ENCODE measurements at regions not wholly inside any gene's neighbourhood (a gene's known extent, or its start where the extent isn't known, plus 50 kb on each side); places are given as distances from the start of the nearest gene placed in this dataset.

GRCh38 chr12:126506426-126507182, 1441.4 kb downstream of the AACS start:
- peak overlapping the region in 1 of 4 donors; percentile 25 for H3K4me3 Mint-ChIP-seq
- no peaks in the 10 kb centered on the region for H3K4me1 Mint-ChIP-seq
- H3K36me3 Mint-ChIP-seq, result no peaks in the 10 kb centered on the region
- H3K9me3 Mint-ChIP-seq, result peaks cover 4 to 14% (median 9%) of the 10 kb centered on the region in 3 donors
- H3K27ac Mint-ChIP-seq, result no peak overlapping the region
- H3K27me3 Mint-ChIP-seq, result no peaks in the 10 kb centered on the region

- Mint-ChIP-seq H3K9me3 (peaks cover 4 to 14% (median 9%) of the 10 kb centered on the region in 3 donors), H3K4me1 (no peaks in the 10 kb centered on the region), H3K36me3 (no peaks in the 10 kb centered on the region), H3K27me3 (no peaks in the 10 kb centered on the region), H3K27ac (no peak overlapping the region), H3K4me3 (peak overlapping the region in 1 of 4 donors; percentile 17)
Observed at GRCh38 chr12:126507231-126507630, 1442.0 kb downstream of the AACS start.

- H3K27ac Mint-ChIP-seq, result no peak overlapping the region
- no peak overlapping the region for H3K4me3 Mint-ChIP-seq
- H3K4me1 Mint-ChIP-seq, result no peaks in the 10 kb centered on the region
- H3K27me3 Mint-ChIP-seq, result no peaks in the 10 kb centered on the region
- H3K36me3 Mint-ChIP-seq, result no peaks in the 10 kb centered on the region
- peaks cover 4 to 14% (median 9%) of the 10 kb centered on the region in 3 donors for H3K9me3 Mint-ChIP-seq
Observed at GRCh38 chr12:126509572-126509971, 1444.3 kb downstream of the AACS start.

GRCh38 chr12:126510630-126511029, 1445.4 kb downstream of the AACS start:
- H3K4me1 Mint-ChIP-seq, result no peaks in the 10 kb centered on the region
- H3K27ac Mint-ChIP-seq, result no peak overlapping the region
- no peaks in the 10 kb centered on the region for H3K27me3 Mint-ChIP-seq
- H3K9me3 Mint-ChIP-seq, result peaks cover 3 to 10% (median 4%) of the 10 kb centered on the region in 3 donors
- H3K36me3 Mint-ChIP-seq, result no peaks in the 10 kb centered on the region
- no peak overlapping the region for H3K4me3 Mint-ChIP-seq

GRCh38 chr12:126512916-126513913, 1448.0 kb downstream of the AACS start:
- no peak overlapping the region for H3K4me3 Mint-ChIP-seq
- H3K27me3 Mint-ChIP-seq, result no peaks in the 10 kb centered on the region
- no peaks in the 10 kb centered on the region for H3K36me3 Mint-ChIP-seq
- H3K27ac Mint-ChIP-seq, result peak overlapping the region in 1 of 3 donors; percentile 50
- H3K9me3 Mint-ChIP-seq, result peaks cover 2 to 4% (median 4%) of the 10 kb centered on the region in 3 donors
- H3K4me1 Mint-ChIP-seq, result no peaks in the 10 kb centered on the region

- Mint-ChIP-seq H3K27me3 (no peaks in the 10 kb centered on the region), H3K4me3 (no peak overlapping the region), H3K36me3 (no peaks in the 10 kb centered on the region), H3K9me3 (peaks cover 3 to 8% (median 5%) of the 10 kb centered on the region in 3 donors), H3K27ac (no peak overlapping the region), H3K4me1 (no peaks in the 10 kb centered on the region)
Observed at GRCh38 chr12:126518596-126519200, 1453.5 kb downstream of the AACS start.

GRCh38 chr12:126519833-126520232, 1454.6 kb downstream of the AACS start:
- H3K27me3 Mint-ChIP-seq, result no peaks in the 10 kb centered on the region
- H3K9me3 Mint-ChIP-seq, result peaks cover 3 to 8% (median 5%) of the 10 kb centered on the region in 3 donors
- H3K4me1 Mint-ChIP-seq, result no peaks in the 10 kb centered on the region
- H3K36me3 Mint-ChIP-seq, result no peaks in the 10 kb centered on the region
- H3K27ac Mint-ChIP-seq, result no peak overlapping the region
- no peak overlapping the region for H3K4me3 Mint-ChIP-seq

GRCh38 chr12:126523891-126524290, 1458.7 kb downstream of the AACS start:
- Mint-ChIP-seq H3K27ac (no peak overlapping the region), H3K4me1 (no peaks in the 10 kb centered on the region), H3K9me3 (peaks cover 1 to 4% (median 3%) of the 10 kb centered on the region in 3 donors), H3K4me3 (no peak overlapping the region), H3K36me3 (no peaks in the 10 kb centered on the region), H3K27me3 (no peaks in the 10 kb centered on the region)

- no peaks in the 10 kb centered on the region for H3K27me3 Mint-ChIP-seq
- no peaks in the 10 kb centered on the region for H3K4me1 Mint-ChIP-seq
- H3K9me3 Mint-ChIP-seq, result peaks cover 0 to 2% (median 0%) of the 10 kb centered on the region in 3 donors
- no peak overlapping the region for H3K27ac Mint-ChIP-seq
- H3K4me3 Mint-ChIP-seq, result no peak overlapping the region
- H3K36me3 Mint-ChIP-seq, result no peaks in the 10 kb centered on the region
Observed at GRCh38 chr12:126534495-126534894, 1469.3 kb downstream of the AACS start.

- Mint-ChIP-seq H3K27ac (no peak overlapping the region), H3K9me3 (peaks cover 0 to 2% (median 0%) of the 10 kb centered on the region in 3 donors)
Observed at GRCh38 chr12:126534942-126535341, 1469.7 kb downstream of the AACS start.

GRCh38 chr12:126535971-126536370, 1470.7 kb downstream of the AACS start:
- H3K27me3 Mint-ChIP-seq, result no peaks in the 10 kb centered on the region
- H3K4me1 Mint-ChIP-seq, result no peaks in the 10 kb centered on the region
- H3K27ac Mint-ChIP-seq, result no peak overlapping the region
- peaks cover 0 to 2% (median 0%) of the 10 kb centered on the region in 3 donors for H3K9me3 Mint-ChIP-seq
- no peak overlapping the region for H3K4me3 Mint-ChIP-seq
- no peaks in the 10 kb centered on the region for H3K36me3 Mint-ChIP-seq

More at GRCh38 chr12:126534942-126535341, 1469.7 kb downstream of the AACS start:
- H3K4me1 Mint-ChIP-seq, result no peaks in the 10 kb centered on the region
- H3K36me3 Mint-ChIP-seq, result no peaks in the 10 kb centered on the region
- H3K27me3 Mint-ChIP-seq, result no peaks in the 10 kb centered on the region
- H3K4me3 Mint-ChIP-seq, result no peak overlapping the region

- H3K4me1 Mint-ChIP-seq, result no peaks in the 10 kb centered on the region
- no peak overlapping the region for H3K4me3 Mint-ChIP-seq
- H3K9me3 Mint-ChIP-seq, result peaks cover 0 to 2% (median 0%) of the 10 kb centered on the region in 3 donors
- H3K27me3 Mint-ChIP-seq, result no peaks in the 10 kb centered on the region
- no peaks in the 10 kb centered on the region for H3K36me3 Mint-ChIP-seq
- H3K27ac Mint-ChIP-seq, result no peak overlapping the region
Observed at GRCh38 chr12:126537961-126538530, 1472.8 kb downstream of the AACS start.

GRCh38 chr12:126538888-126539287, 1473.7 kb downstream of the AACS start:
- Mint-ChIP-seq H3K36me3 (no peaks in the 10 kb centered on the region), H3K27ac (no peak overlapping the region), H3K4me3 (no peak overlapping the region), H3K27me3 (no peaks in the 10 kb centered on the region), H3K9me3 (peaks cover 0 to 2% (median 0%) of the 10 kb centered on the region in 3 donors), H3K4me1 (no peaks in the 10 kb centered on the region)

- no peak overlapping the region for H3K27ac Mint-ChIP-seq
- no peaks in the 10 kb centered on the region for H3K27me3 Mint-ChIP-seq
- no peak overlapping the region for H3K4me3 Mint-ChIP-seq
- no peaks in the 10 kb centered on the region for H3K4me1 Mint-ChIP-seq
- peaks cover 0 to 13% (median 2%) of the 10 kb centered on the region in 3 donors for H3K9me3 Mint-ChIP-seq
- H3K36me3 Mint-ChIP-seq, result no peaks in the 10 kb centered on the region
Observed at GRCh38 chr12:126545411-126545810, 1480.2 kb downstream of the AACS start.

Data from IgD-negative memory B cell (primary cell).